Stimulated activated CD4-positive, alpha-beta T cell treated with anti-CD3 and anti-CD28 coated beads, Interleukin-1b, Interleukin-23, amount 100 ng/mL, for 1 hour (primary cell): ENCODE measurements at regions not wholly inside any gene's neighbourhood (a gene's known extent, or its start where the extent isn't known, plus 50 kb on each side); places are given as distances from the start of the nearest gene placed in this dataset.

Experiments
- DNase-seq, 2 donors: peaks; one replicate each; pipeline ENCODE4 v3.0.0-alpha.2; 2020; ENCODE audit warnings: low read depth in 2 of 2

GRCh38 chr5:2658447-2658846, 93.0 kb downstream of the IRX2 start:
- DNase-seq = no peak

- no peak for DNase-seq
Measured at GRCh38 chr5:2657151-2657550, 94.3 kb downstream of the IRX2 start.

- DNase-seq = no peak
Measured at GRCh38 chr5:2656206-2656605, 95.3 kb downstream of the IRX2 start.

GRCh38 chr5:2653991-2654390, 97.5 kb downstream of the IRX2 start:
- no peak for DNase-seq

GRCh38 chr5:2651116-2651515, 100.4 kb downstream of the IRX2 start:
- DNase-seq = no peak

- no peak for DNase-seq
Measured at GRCh38 chr5:2642684-2643345, 108.7 kb downstream of the IRX2 start.

- DNase-seq = no peak
Measured at GRCh38 chr5:2640717-2641116, 110.8 kb downstream of the IRX2 start.

GRCh38 chr5:2639425-2639824, 112.1 kb downstream of the IRX2 start:
- DNase-seq = no peak

GRCh38 chr5:2634399-2635176, 116.9 kb downstream of the IRX2 start:
- DNase-seq = no peak

- DNase-seq = no peak
Measured at GRCh38 chr5:2633992-2634391, 117.5 kb downstream of the IRX2 start.

- DNase-seq = no peak
Measured at GRCh38 chr5:2631758-2632157, 119.7 kb downstream of the IRX2 start.

GRCh38 chr5:2629045-2629444, 122.4 kb downstream of the IRX2 start:
- no peak for DNase-seq

GRCh38 chr5:2627867-2628266, 123.6 kb downstream of the IRX2 start:
- DNase-seq = no peak

GRCh38 chr5:2626572-2626971, 124.9 kb downstream of the IRX2 start:
- no peak for DNase-seq

- no peak for DNase-seq
Measured at GRCh38 chr5:2622866-2623265, 128.6 kb downstream of the IRX2 start.

GRCh38 chr5:2621631-2622030, 129.8 kb downstream of the IRX2 start:
- DNase-seq = no peak

GRCh38 chr5:2619216-2619615, 132.3 kb downstream of the IRX2 start:
- no peak for DNase-seq

GRCh38 chr5:2617461-2617860, 134.0 kb downstream of the IRX2 start:
- DNase-seq = no peak

- DNase-seq = no peak
Measured at GRCh38 chr5:2615917-2616316, 135.6 kb downstream of the IRX2 start.

GRCh38 chr5:2614571-2614970, 136.9 kb downstream of the IRX2 start:
- DNase-seq = no peak

- DNase-seq = no peak
Measured at GRCh38 chr5:2611659-2612058, 139.8 kb downstream of the IRX2 start.

GRCh38 chr5:2610986-2611385, 140.5 kb downstream of the IRX2 start:
- DNase-seq = no peak

- no peak for DNase-seq
Measured at GRCh38 chr5:2608391-2608790, 143.1 kb downstream of the IRX2 start.

- no peak for DNase-seq
Measured at GRCh38 chr5:2607598-2607997, 143.9 kb downstream of the IRX2 start.
